T-helper 1 cell treated with Interleukin-12 subunit alpha and Interleukin-12 subunit beta and Interleukin-4 antibody, amounts not matched to agents 30 μg/mL and 1 μg/mL, for 36 hours (primary cell): ENCODE measurements at regions not wholly inside any gene's neighbourhood (a gene's known extent, or its start where the extent isn't known, plus 50 kb on each side); places are given as distances from the start of the nearest gene placed in this dataset.

Experiments used
- H3K27ac Mint-ChIP-seq: one replicate; pipeline ENCODE4 v1.8.0; 2021; ENCODE audit warnings: mild to moderate bottlenecking, mixed read lengths
- H3K27me3 Mint-ChIP-seq: one replicate; pipeline ENCODE4 v1.8.0; 2021; ENCODE audit warnings: low read depth, mixed read lengths
- H3K36me3 Mint-ChIP-seq: one replicate; pipeline ENCODE4 v1.8.0; 2021; ENCODE audit warnings: low read depth, mixed read lengths
- H3K4me1 Mint-ChIP-seq: one replicate; pipeline ENCODE4 v1.8.0; 2021; ENCODE audit warnings: low read depth, mixed read lengths
- H3K4me3 Mint-ChIP-seq: one replicate; pipeline ENCODE4 v1.8.0; 2021; ENCODE audit warnings: mild to moderate bottlenecking, moderate library complexity, mixed read lengths
- H3K9me3 Mint-ChIP-seq: one replicate; pipeline ENCODE4 v1.8.0; 2021; ENCODE audit warnings: mixed read lengths

DNA sequence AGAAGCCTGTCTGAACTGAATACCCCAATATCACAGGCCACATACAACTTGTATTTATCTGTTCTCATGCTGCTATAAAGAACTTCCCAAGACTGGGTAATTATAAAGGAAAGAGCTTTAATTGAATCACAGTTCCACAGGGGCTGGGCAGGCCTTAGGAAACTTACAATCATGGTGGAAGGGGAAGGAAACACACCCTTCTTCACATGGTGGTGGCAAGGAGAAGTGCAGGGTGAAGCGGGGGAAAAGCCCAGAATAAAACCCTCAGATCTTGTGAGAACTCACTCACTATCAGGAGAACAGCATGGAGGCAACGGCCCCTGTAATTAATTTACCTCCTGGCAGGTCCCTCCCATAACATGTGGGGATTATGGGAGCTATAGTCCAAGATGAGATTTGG lies 50.3 kb upstream of the FNDC1 start:
- Mint-ChIP-seq H3K27ac (no peak overlapping the region), H3K4me3 (no peak overlapping the region), H3K9me3 (no peaks in the 10 kb centered on the region), H3K36me3 (peaks cover 2% of the 10 kb centered on the region), H3K4me1 (peaks cover 2% of the 10 kb centered on the region), H3K27me3 (peaks cover 27% of the 10 kb centered on the region)

- Mint-ChIP-seq H3K4me3 (no peak overlapping the region), H3K4me1 (peaks cover 2% of the 10 kb centered on the region), H3K36me3 (peaks cover 2% of the 10 kb centered on the region), H3K27ac (no peak overlapping the region), H3K27me3 (peaks cover 14% of the 10 kb centered on the region), H3K9me3 (no peaks in the 10 kb centered on the region)
These were observed 51.6 kb upstream of the FNDC1 start for GRCh38 chr6:159117563-159117962.

GRCh38 chr6:159117046-159117445 lies 52.2 kb upstream of the FNDC1 start:
- Mint-ChIP-seq H3K9me3 (no peaks in the 10 kb centered on the region), H3K4me1 (peaks cover 2% of the 10 kb centered on the region), H3K36me3 (peaks cover 2% of the 10 kb centered on the region), H3K27me3 (peaks cover 11% of the 10 kb centered on the region), H3K4me3 (no peak overlapping the region), H3K27ac (no peak overlapping the region)

- Mint-ChIP-seq H3K27ac (no peak overlapping the region), H3K4me3 (no peak overlapping the region), H3K9me3 (no peaks in the 10 kb centered on the region), H3K27me3 (peaks cover 6% of the 10 kb centered on the region), H3K4me1 (peaks cover 2% of the 10 kb centered on the region), H3K36me3 (peaks cover 2% of the 10 kb centered on the region)
These were observed 52.9 kb upstream of the FNDC1 start for GRCh38 chr6:159116343-159116742.

GRCh38 chr6:159114569-159114968 lies 54.6 kb upstream of the FNDC1 start:
- Mint-ChIP-seq H3K4me1 (peaks cover 12% of the 10 kb centered on the region), H3K4me3 (no peak overlapping the region), H3K27me3 (no peaks in the 10 kb centered on the region), H3K36me3 (no peaks in the 10 kb centered on the region), H3K9me3 (no peaks in the 10 kb centered on the region), H3K27ac (no peak overlapping the region)

GRCh38 chr6:159113223-159113622 lies 56.0 kb upstream of the FNDC1 start:
- H3K9me3 Mint-ChIP-seq: no peaks in the 10 kb centered on the region
- H3K4me3 Mint-ChIP-seq: no peak overlapping the region
- H3K4me1 Mint-ChIP-seq: peaks cover 13% of the 10 kb centered on the region
- H3K36me3 Mint-ChIP-seq: no peaks in the 10 kb centered on the region
- H3K27ac Mint-ChIP-seq: no peak overlapping the region
- no peaks in the 10 kb centered on the region for H3K27me3 Mint-ChIP-seq

DNA sequence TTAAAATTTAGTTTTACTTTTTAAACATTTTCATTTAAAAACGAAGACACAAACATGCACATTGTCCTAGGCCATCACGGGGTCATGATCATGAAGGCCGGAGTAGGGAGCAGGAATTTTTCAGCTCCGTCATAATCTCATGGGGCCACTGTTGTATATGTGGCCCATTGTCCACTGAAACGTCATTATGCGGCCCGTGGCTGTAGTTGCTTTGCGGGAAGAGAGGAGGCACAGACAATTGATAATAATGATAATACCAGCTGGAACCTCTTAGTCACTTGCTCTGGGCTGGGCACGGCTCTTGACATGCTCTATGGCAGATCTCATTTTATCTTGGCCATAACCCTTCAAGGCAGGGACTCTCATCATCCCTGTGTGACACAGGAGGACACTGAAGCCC lies 56.5 kb upstream of the FNDC1 start:
- Mint-ChIP-seq H3K4me1 (peaks cover 18% of the 10 kb centered on the region), H3K27me3 (no peaks in the 10 kb centered on the region), H3K9me3 (no peaks in the 10 kb centered on the region), H3K4me3 (no peak overlapping the region), H3K27ac (no peak overlapping the region), H3K36me3 (no peaks in the 10 kb centered on the region)

DNA sequence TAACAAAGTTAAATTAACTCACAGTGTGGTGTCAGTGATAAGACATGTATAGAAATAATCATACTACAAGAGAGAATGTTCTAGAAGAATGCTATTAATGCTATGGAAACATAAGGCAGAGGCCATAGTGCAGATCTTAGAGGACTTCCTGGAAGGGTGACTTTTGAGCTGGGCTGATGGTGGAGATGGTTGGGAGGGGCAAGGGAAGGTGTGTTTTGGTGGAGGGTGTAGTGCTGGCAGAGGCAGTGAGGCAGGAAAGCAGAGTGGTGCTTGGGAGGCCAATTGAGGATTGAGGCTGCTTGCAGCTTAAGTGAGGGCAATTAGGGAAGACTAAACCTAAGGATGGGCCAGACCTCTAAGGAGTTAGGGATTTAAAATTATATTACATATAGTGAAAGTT lies 58.5 kb upstream of the FNDC1 start:
- H3K4me3 Mint-ChIP-seq: no peak overlapping the region
- peaks cover 36% of the 10 kb centered on the region for H3K4me1 Mint-ChIP-seq
- peak overlapping the region; percentile 46 for H3K27ac Mint-ChIP-seq
- H3K27me3 Mint-ChIP-seq: no peaks in the 10 kb centered on the region
- no peaks in the 10 kb centered on the region for H3K36me3 Mint-ChIP-seq
- no peaks in the 10 kb centered on the region for H3K9me3 Mint-ChIP-seq

- peaks cover 36% of the 10 kb centered on the region for H3K4me1 Mint-ChIP-seq
- H3K9me3 Mint-ChIP-seq: no peaks in the 10 kb centered on the region
- no peaks in the 10 kb centered on the region for H3K36me3 Mint-ChIP-seq
- no peak overlapping the region for H3K27ac Mint-ChIP-seq
- no peaks in the 10 kb centered on the region for H3K27me3 Mint-ChIP-seq
- no peak overlapping the region for H3K4me3 Mint-ChIP-seq
These were observed 59.2 kb upstream of the FNDC1 start for GRCh38 chr6:159110013-159110412.

DNA sequence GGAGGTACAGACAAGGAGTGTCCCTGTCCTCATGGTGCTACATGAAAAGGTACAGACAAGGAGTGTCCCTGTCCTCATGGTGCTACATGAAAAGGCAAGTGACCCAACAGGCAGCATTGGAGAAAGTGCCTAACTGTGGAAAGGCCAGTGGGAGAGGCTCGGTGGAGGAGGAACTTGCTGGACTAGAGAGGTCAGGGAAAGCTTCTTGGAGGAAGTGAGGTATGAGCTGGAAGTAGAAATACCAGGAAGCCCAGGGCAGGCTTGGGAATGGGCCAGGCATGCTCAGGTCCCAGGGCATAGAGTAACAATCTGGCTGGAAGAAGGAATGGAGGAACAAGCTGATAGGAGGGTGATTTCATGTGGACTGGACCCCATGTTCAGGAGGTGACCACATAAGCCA lies 59.8 kb upstream of the FNDC1 start:
- H3K27me3 Mint-ChIP-seq: no peaks in the 10 kb centered on the region
- H3K9me3 Mint-ChIP-seq: no peaks in the 10 kb centered on the region
- H3K27ac Mint-ChIP-seq: no peak overlapping the region
- peaks cover 41% of the 10 kb centered on the region for H3K4me1 Mint-ChIP-seq
- no peaks in the 10 kb centered on the region for H3K36me3 Mint-ChIP-seq
- H3K4me3 Mint-ChIP-seq: no peak overlapping the region

DNA sequence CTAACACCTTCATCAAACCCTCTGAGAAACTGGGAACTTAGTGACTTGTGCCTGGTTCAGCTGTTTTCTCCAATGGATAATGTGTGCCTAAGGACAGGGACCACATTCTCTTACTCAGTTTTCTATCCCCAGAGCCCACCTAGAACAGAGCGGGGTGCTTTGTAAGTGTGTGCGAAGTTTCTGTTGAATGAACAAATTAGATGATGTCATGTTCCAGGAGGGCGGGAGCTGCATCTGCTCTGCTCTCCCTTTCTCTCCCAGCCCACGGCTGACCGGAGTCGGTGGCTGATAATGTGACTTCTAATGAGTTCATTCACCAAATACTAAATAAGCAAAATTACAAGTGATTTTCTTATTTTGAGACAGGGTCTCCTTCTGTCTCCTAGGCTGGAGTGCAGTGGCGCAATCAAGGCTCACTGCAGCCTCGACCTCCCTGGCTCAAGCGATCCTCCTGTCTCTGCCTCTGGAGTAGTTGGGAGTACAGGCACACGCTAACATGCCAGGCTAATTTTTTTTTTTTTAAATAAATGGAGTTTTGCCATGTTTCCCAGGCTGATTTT lies 60.7 kb upstream of the FNDC1 start:
- Mint-ChIP-seq H3K27me3 (no peaks in the 10 kb centered on the region), H3K27ac (no peak overlapping the region), H3K9me3 (no peaks in the 10 kb centered on the region), H3K4me1 (peaks cover 48% of the 10 kb centered on the region), H3K4me3 (no peak overlapping the region), H3K36me3 (no peaks in the 10 kb centered on the region)

- no peaks in the 10 kb centered on the region for H3K36me3 Mint-ChIP-seq
- H3K4me1 Mint-ChIP-seq: peaks cover 52% of the 10 kb centered on the region
- H3K27me3 Mint-ChIP-seq: no peaks in the 10 kb centered on the region
- H3K27ac Mint-ChIP-seq: peak overlapping the region; percentile 76
- no peaks in the 10 kb centered on the region for H3K9me3 Mint-ChIP-seq
- peak overlapping the region; percentile 75 for H3K4me3 Mint-ChIP-seq
These were observed 61.5 kb upstream of the FNDC1 start for GRCh38 chr6:159107451-159108260.

- Mint-ChIP-seq H3K27ac (peak overlapping the region; percentile 76), H3K36me3 (no peaks in the 10 kb centered on the region), H3K4me3 (peak overlapping the region; percentile 75), H3K4me1 (peaks cover 55% of the 10 kb centered on the region), H3K9me3 (no peaks in the 10 kb centered on the region), H3K27me3 (peaks cover 4% of the 10 kb centered on the region)
These were observed 61.9 kb upstream of the TAGAP start for GRCh38 chr6:159106627-159107241.

GRCh38 chr6:159105716-159106115 lies 60.9 kb upstream of the TAGAP start:
- H3K4me1 Mint-ChIP-seq: peaks cover 55% of the 10 kb centered on the region
- H3K36me3 Mint-ChIP-seq: no peaks in the 10 kb centered on the region
- H3K27me3 Mint-ChIP-seq: peaks cover 4% of the 10 kb centered on the region

DNA sequence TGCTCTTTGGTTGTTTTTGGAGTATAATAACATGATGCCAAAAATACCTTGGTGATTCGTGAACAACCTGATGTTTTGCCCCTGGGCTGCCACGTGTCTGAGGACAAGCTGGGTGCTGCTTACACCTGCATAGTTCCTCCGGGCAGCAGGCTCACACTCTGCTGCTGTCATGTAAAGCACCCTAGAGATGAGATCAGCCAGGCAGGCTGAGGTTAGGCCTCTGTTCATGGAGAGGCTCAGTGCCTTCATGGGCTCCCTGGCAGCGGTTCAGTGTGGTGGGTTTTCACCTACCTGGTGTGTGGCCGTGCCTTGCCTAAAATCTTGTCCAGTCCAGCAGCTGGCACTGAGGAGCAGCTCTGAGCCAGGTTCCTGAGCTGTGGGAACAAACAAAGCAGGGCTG lies 60.1 kb upstream of the TAGAP start:
- Mint-ChIP-seq H3K4me1 (peaks cover 56% of the 10 kb centered on the region), H3K27me3 (peaks cover 4% of the 10 kb centered on the region), H3K27ac (peak overlapping the region; percentile 53), H3K4me3 (no peak overlapping the region), H3K36me3 (peaks cover 2% of the 10 kb centered on the region), H3K9me3 (no peaks in the 10 kb centered on the region)

More at GRCh38 chr6:159105716-159106115, 60.9 kb upstream of the TAGAP start:
- peak overlapping the region; percentile 76 for H3K27ac Mint-ChIP-seq
- no peak overlapping the region for H3K4me3 Mint-ChIP-seq
- H3K9me3 Mint-ChIP-seq: no peaks in the 10 kb centered on the region
